T-helper 1 cell treated with Interleukin-12 subunit alpha and Interleukin-12 subunit beta and Interleukin-4 antibody, amounts not matched to agents 30 μg/mL and 1 μg/mL, for 36 hours (primary cell): ENCODE measurements at regions not wholly inside any gene's neighbourhood (a gene's known extent, or its start where the extent isn't known, plus 50 kb on each side); places are given as distances from the start of the nearest gene placed in this dataset.
A peak's percentile ranks its signal among the peaks of the same experiment; 100 is the strongest.

ENCODE experiments used
- H3K27ac Mint-ChIP-seq: one replicate; pipeline ENCODE4 v1.8.0; 2021; ENCODE audit warnings: mild to moderate bottlenecking, mixed read lengths
- H3K27me3 Mint-ChIP-seq: one replicate; pipeline ENCODE4 v1.8.0; 2021; ENCODE audit warnings: low read depth, mixed read lengths
- H3K36me3 Mint-ChIP-seq: one replicate; pipeline ENCODE4 v1.8.0; 2021; ENCODE audit warnings: low read depth, mixed read lengths
- H3K4me1 Mint-ChIP-seq: one replicate; pipeline ENCODE4 v1.8.0; 2021; ENCODE audit warnings: low read depth, mixed read lengths
- H3K4me3 Mint-ChIP-seq: one replicate; pipeline ENCODE4 v1.8.0; 2021; ENCODE audit warnings: mild to moderate bottlenecking, moderate library complexity, mixed read lengths
- H3K9me3 Mint-ChIP-seq: one replicate; pipeline ENCODE4 v1.8.0; 2021; ENCODE audit warnings: mixed read lengths

- peaks cover 50% of the 10 kb centered on the region for H3K4me1 Mint-ChIP-seq
- H3K4me3 Mint-ChIP-seq: no peak overlapping the region
- no peak overlapping the region for H3K27ac Mint-ChIP-seq
- no peaks in the 10 kb centered on the region for H3K9me3 Mint-ChIP-seq
- H3K36me3 Mint-ChIP-seq: no peaks in the 10 kb centered on the region
- H3K27me3 Mint-ChIP-seq: no peaks in the 10 kb centered on the region
Observed at GRCh38 chr3:18775501-18775900, 350.4 kb upstream of the SATB1 start.

DNA sequence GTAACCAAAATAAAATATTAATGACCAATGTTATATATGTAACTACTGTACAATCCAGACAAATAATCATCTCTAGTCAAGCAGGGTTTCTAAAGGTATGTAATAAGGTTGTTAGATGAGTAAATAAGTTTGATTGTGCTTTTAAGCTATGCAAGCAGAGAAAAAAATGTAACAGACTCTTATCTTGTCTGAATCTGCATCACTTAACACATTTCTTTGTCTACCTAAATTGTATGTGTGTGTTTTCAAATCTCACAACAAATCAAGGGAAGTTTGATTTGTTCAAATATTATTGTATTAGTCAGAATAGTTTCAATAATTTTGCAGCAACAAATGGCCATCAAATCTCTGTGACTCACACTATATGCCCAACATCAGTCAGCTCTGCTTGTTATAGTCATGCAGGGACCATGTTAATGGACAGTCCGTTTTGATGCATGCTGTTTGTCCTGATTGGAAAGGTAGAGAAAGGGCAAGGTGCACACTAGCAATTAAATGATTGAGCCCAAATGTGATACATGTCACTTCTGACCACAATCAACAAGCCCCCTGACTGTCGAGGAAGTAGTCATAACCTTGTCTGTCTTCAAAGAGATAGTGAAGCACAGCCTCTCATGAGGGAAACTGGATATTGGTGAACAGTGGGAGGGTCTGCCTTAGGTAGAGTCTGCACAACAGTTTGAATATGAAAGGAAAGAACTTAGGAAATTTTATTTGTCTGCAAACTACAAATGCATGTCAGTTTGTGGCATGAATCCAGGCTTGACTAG is 349.4 kb upstream of the SATB1 start:
- Mint-ChIP-seq H3K9me3 (no peaks in the 10 kb centered on the region), H3K4me1 (peaks cover 51% of the 10 kb centered on the region), H3K27ac (no peak overlapping the region), H3K36me3 (no peaks in the 10 kb centered on the region), H3K27me3 (no peaks in the 10 kb centered on the region), H3K4me3 (no peak overlapping the region)

DNA sequence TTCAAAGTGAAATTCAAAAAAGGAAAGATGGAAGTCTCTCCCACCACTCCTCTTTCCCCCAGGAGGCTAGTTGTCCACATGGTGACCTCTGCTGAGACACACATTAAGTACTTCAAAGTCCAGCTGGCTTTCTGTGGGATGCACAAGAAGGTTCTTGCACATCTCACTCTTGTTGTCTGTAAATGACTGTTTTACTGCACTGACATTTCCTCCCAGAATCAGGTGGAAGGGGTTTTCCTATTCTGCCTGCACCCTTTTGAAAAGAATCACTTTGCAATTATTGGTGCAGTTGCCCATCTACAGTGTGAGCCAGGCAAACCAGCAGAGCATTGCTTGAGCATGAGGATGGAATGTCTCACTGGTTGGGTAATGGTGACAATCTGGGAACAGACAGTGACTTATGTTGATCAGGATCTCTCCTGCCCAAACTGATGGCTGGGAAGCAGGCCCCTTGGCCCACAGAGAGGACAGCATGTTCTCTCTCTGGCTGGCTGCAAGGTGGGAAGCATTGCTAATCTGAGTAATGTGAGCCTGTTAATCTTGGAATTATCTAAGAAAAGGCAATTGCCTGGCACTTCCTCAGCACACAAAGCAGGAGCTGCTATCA is 347.7 kb upstream of the SATB1 start:
- no peaks in the 10 kb centered on the region for H3K27me3 Mint-ChIP-seq
- no peak overlapping the region for H3K4me3 Mint-ChIP-seq
- H3K36me3 Mint-ChIP-seq: no peaks in the 10 kb centered on the region
- peak overlapping the region; percentile 26 for H3K27ac Mint-ChIP-seq
- H3K4me1 Mint-ChIP-seq: peaks cover 34% of the 10 kb centered on the region
- no peaks in the 10 kb centered on the region for H3K9me3 Mint-ChIP-seq

DNA sequence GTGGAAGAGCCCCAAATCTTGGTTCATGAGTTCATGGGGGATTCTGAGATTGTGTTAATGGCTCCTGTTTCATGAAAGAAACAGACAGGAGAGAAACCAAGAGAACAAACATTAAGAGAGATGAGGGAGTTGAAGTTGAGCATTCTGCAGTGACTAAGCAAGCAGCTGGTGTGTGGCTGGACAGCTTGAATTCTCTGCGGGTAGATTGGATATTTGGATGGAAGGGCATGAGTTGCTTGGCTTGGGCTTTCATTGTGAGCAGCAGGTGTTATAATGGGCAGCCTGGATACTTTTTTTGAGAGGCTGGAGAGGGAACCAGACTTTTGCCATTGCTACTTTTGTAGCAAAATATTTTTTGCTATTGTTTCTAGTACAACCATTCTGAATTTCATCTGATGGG is 346.8 kb upstream of the SATB1 start:
- H3K36me3 Mint-ChIP-seq: peaks cover under 1% of the 10 kb centered on the region
- H3K4me3 Mint-ChIP-seq: peak overlapping the region; percentile 1
- no peak overlapping the region for H3K27ac Mint-ChIP-seq
- H3K27me3 Mint-ChIP-seq: no peaks in the 10 kb centered on the region
- no peaks in the 10 kb centered on the region for H3K9me3 Mint-ChIP-seq
- H3K4me1 Mint-ChIP-seq: peaks cover 35% of the 10 kb centered on the region

- peaks cover 38% of the 10 kb centered on the region for H3K4me1 Mint-ChIP-seq
- H3K27ac Mint-ChIP-seq: no peak overlapping the region
- no peak overlapping the region for H3K4me3 Mint-ChIP-seq
- peaks cover 2% of the 10 kb centered on the region for H3K36me3 Mint-ChIP-seq
- no peaks in the 10 kb centered on the region for H3K9me3 Mint-ChIP-seq
- H3K27me3 Mint-ChIP-seq: no peaks in the 10 kb centered on the region
Observed at GRCh38 chr3:18770800-18771199, 345.7 kb upstream of the SATB1 start.

GRCh38 chr3:18767756-18768303 is 342.7 kb upstream of the SATB1 start:
- Mint-ChIP-seq H3K27me3 (no peaks in the 10 kb centered on the region), H3K4me3 (no peak overlapping the region), H3K4me1 (peaks cover 26% of the 10 kb centered on the region), H3K9me3 (no peaks in the 10 kb centered on the region), H3K36me3 (peaks cover 3% of the 10 kb centered on the region), H3K27ac (no peak overlapping the region)

- Mint-ChIP-seq H3K27me3 (no peaks in the 10 kb centered on the region), H3K4me1 (peaks cover 17% of the 10 kb centered on the region), H3K36me3 (peaks cover 3% of the 10 kb centered on the region), H3K4me3 (no peak overlapping the region), H3K27ac (no peak overlapping the region), H3K9me3 (no peaks in the 10 kb centered on the region)
Observed at GRCh38 chr3:18766974-18767373, 341.8 kb upstream of the SATB1 start.

DNA sequence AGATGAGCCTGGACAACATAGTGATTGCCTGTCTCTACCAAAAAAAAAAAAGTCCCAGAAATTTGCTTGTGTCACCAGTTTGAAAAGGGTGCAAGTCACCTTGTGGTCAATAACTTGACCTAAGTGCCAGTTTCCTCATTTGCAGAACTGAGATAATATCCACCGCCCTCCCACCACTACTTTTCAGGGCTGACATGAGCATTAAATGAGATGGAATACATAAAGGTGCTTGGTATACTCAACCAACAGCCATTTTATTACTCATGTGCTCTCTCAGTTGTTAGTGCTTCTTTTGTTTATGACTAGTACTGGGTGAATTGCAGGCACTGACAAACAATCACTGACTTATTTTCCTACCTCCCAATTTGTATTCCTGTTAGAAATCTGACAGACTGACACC is 340.5 kb upstream of the SATB1 start:
- no peak overlapping the region for H3K27ac Mint-ChIP-seq
- peaks cover 6% of the 10 kb centered on the region for H3K4me1 Mint-ChIP-seq
- H3K27me3 Mint-ChIP-seq: no peaks in the 10 kb centered on the region
- H3K9me3 Mint-ChIP-seq: no peaks in the 10 kb centered on the region
- no peak overlapping the region for H3K4me3 Mint-ChIP-seq
- peaks cover 3% of the 10 kb centered on the region for H3K36me3 Mint-ChIP-seq

DNA sequence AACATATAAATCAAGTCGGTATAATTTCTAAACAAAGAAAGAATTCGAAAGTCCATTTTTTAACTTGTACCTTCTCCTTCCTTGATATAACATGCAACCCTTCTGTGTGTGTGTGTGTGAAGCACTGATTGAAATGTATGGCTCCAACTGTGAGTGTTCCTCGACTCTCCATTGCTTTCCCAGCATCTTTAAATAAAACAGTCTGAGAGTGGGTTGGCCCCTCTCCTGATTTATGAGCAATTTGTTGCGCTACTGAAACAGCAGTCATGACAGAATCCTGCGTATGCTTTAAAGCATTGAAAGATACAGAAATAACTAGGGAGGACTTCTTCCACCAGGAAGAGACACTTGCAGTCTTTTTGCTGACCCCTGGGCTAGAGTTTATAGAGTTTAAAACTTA is 340.0 kb upstream of the SATB1 start:
- peaks cover 4% of the 10 kb centered on the region for H3K4me1 Mint-ChIP-seq
- H3K27me3 Mint-ChIP-seq: no peaks in the 10 kb centered on the region
- H3K9me3 Mint-ChIP-seq: no peaks in the 10 kb centered on the region
- H3K27ac Mint-ChIP-seq: no peak overlapping the region
- no peak overlapping the region for H3K4me3 Mint-ChIP-seq
- peaks cover 3% of the 10 kb centered on the region for H3K36me3 Mint-ChIP-seq

DNA sequence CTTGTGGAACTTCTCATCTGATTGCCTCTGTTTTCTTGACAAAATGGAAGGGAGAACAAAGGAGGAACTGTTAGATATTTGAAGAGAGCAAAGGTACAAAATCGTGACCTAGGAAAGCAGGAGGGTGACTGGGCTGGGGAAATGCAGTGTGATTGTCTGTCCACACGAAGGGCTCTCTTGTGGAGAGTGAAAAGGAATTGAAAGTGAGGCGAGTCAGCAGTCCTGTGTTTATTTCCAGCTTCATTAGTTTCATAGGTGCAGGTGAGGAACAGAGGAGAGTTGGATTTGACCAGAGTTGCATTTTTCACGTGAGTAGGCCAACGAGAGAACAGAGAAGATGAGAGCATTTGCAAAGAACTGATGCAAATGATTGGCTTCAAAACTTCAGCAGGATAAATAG is 336.4 kb upstream of the SATB1 start:
- Mint-ChIP-seq H3K27me3 (no peaks in the 10 kb centered on the region), H3K4me3 (no peak overlapping the region), H3K4me1 (peaks cover 19% of the 10 kb centered on the region)

GRCh38 chr3:18758047-18758704 is 333.0 kb upstream of the SATB1 start:
- Mint-ChIP-seq H3K27me3 (no peaks in the 10 kb centered on the region), H3K4me1 (peaks cover 36% of the 10 kb centered on the region), H3K4me3 (no peak overlapping the region), H3K27ac (peak overlapping the region; percentile 64), H3K9me3 (no peaks in the 10 kb centered on the region), H3K36me3 (peaks cover 13% of the 10 kb centered on the region)

More for the DNA sequence above, 336.4 kb upstream of the SATB1 start:
- Mint-ChIP-seq H3K9me3 (no peaks in the 10 kb centered on the region), H3K36me3 (peaks cover 8% of the 10 kb centered on the region), H3K27ac (no peak overlapping the region)

DNA sequence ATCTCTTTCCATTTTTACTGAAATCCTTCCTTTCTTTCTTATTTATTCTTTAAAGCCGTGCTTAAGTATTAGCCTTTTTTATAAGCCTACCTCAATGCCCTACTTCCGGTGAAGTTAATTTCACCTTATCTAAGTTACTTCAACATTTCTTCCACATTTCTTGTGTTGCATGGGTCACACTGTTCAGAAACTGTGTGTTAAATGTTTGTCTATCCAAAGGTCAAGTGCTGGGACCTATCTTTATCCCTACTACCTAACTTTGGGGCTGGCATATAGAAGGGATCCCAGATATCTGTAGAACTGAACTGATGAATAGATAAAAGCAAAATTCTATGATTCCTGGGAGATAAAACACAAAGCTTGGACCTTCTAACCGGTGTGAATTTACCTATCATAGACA is 332.3 kb upstream of the SATB1 start:
- Mint-ChIP-seq H3K4me3 (peak overlapping the region; percentile 4), H3K9me3 (no peaks in the 10 kb centered on the region), H3K27me3 (no peaks in the 10 kb centered on the region), H3K27ac (peak overlapping the region; percentile 64), H3K4me1 (peaks cover 38% of the 10 kb centered on the region), H3K36me3 (peaks cover 13% of the 10 kb centered on the region)

GRCh38 chr3:18752273-18752934 is 327.3 kb upstream of the SATB1 start:
- Mint-ChIP-seq H3K4me3 (no peak overlapping the region), H3K27ac (no peak overlapping the region), H3K4me1 (peaks cover 47% of the 10 kb centered on the region)

GRCh38 chr3:18751514-18751913 is 326.4 kb upstream of the SATB1 start:
- no peaks in the 10 kb centered on the region for H3K27me3 Mint-ChIP-seq
- H3K36me3 Mint-ChIP-seq: peaks cover 13% of the 10 kb centered on the region
- no peak overlapping the region for H3K27ac Mint-ChIP-seq
- H3K4me1 Mint-ChIP-seq: peaks cover 47% of the 10 kb centered on the region
- H3K9me3 Mint-ChIP-seq: no peaks in the 10 kb centered on the region
- H3K4me3 Mint-ChIP-seq: no peak overlapping the region

More at GRCh38 chr3:18752273-18752934, 327.3 kb upstream of the SATB1 start:
- Mint-ChIP-seq H3K36me3 (peaks cover 14% of the 10 kb centered on the region), H3K27me3 (no peaks in the 10 kb centered on the region), H3K9me3 (no peaks in the 10 kb centered on the region)
